ENCODE measurements at regions not wholly inside any gene's neighbourhood (a gene's known extent, or its start where the extent isn't known, plus 50 kb on each side); places are given as distances from the start of the nearest gene placed in this dataset.

DNA sequence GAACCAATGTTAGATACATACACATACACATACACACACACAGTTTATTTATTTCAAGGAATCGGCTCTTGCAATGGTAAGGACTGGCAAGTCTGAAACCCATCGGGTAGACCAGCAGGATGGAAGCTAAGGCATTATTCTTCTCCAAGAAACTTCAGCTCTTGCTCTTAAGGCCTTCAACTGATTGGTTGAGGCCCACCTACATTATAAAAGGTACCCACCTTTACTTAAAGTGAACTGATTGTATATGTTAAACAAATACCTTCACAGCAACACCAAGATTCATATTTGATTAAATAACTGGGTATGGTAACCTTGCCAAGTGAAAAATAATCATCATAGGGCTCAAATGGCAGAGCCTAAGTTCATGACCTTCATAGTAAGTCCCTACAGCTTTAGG, 695.5 kb downstream of the BCL11B start:
- Mint-ChIP-seq H3K4me3 (no peak overlapping the region), H3K27me3 (ENCODE audit: low read depth) (no peaks in the 10 kb centered on the region), H3K9me3 (no peaks in the 10 kb centered on the region), H3K36me3 (ENCODE audit: low read depth) (no peaks in the 10 kb centered on the region), H3K27ac (no peak overlapping the region), H3K4me1 (ENCODE audit: low read depth) (no peaks in the 10 kb centered on the region)
- intact Hi-C loops (cut with micrococcal nuclease), result no loop called here
- CTCF ChIA-PET, result interaction anchor here (0.6 kb wide), 1 partner anchor 760 kb away, joined by 3 read pairs; no protein-coding TSS in a partner anchor
- no peak for DNase-seq

DNA sequence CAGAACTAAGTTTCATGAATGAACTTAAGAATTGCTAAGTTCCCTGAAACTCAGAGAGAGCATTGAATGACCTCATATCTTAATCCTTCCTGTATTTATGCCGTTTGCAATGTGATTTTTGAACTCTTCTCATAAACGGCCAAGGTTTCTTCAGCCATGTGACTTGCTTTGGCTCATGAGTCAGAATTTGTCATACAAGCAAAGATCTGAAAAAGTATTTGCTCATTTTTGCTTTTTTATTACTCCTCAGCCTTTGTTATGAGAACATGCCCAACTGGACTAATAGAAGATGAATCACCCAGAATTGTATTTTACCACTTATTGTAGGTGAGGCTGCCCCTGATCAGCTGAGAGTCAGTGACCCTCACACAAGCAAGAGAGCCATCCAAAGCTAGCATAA, 693.8 kb downstream of the BCL11B start:
- H3K27me3 Mint-ChIP-seq (ENCODE audit: low read depth), result no peaks in the 10 kb centered on the region
- no peak overlapping the region for H3K4me3 Mint-ChIP-seq
- H3K36me3 Mint-ChIP-seq (ENCODE audit: low read depth), result no peaks in the 10 kb centered on the region
- H3K4me1 Mint-ChIP-seq (ENCODE audit: low read depth), result no peaks in the 10 kb centered on the region
- DNase-seq, result no peak
- no peak overlapping the region for H3K27ac Mint-ChIP-seq
- no peaks in the 10 kb centered on the region for H3K9me3 Mint-ChIP-seq
- intact Hi-C loops (cut with micrococcal nuclease), result no loop called here
- CTCF ChIA-PET, result no interaction called here

DNA sequence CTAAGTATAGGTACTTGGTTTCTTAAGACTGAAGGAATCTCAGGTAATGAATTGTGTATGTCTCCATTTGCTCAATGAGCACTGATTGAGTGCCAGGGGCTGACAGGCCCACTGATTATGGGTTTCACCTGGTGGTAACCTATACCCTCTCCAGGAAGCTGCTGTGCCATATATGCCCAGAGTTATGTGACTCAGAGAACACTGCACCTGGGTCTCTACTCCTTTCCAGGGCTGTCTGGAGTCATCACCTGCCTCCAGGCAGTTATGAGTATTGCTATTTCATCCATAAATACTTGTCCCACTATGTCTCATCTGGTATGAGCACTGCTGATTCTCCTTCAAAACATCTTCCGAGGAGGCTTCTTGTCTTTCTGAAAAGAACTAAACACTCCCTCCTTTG, 692.9 kb downstream of the BCL11B start:
- intact Hi-C loops (cut with micrococcal nuclease), result no loop called here
- no peak overlapping the region for H3K27ac Mint-ChIP-seq
- no peak overlapping the region for H3K4me3 Mint-ChIP-seq
- H3K27me3 Mint-ChIP-seq (ENCODE audit: low read depth), result no peaks in the 10 kb centered on the region
- CTCF ChIA-PET, result no interaction called here
- no peaks in the 10 kb centered on the region for H3K9me3 Mint-ChIP-seq
- no peaks in the 10 kb centered on the region for H3K4me1 Mint-ChIP-seq (ENCODE audit: low read depth)
- DNase-seq, result no peak
- H3K36me3 Mint-ChIP-seq (ENCODE audit: low read depth), result no peaks in the 10 kb centered on the region

- H3K36me3 Mint-ChIP-seq (ENCODE audit: low read depth), result no peaks in the 10 kb centered on the region
These were observed 691.8 kb downstream of the BCL11B start for GRCh38 chr14:98580131-98580678.

DNA sequence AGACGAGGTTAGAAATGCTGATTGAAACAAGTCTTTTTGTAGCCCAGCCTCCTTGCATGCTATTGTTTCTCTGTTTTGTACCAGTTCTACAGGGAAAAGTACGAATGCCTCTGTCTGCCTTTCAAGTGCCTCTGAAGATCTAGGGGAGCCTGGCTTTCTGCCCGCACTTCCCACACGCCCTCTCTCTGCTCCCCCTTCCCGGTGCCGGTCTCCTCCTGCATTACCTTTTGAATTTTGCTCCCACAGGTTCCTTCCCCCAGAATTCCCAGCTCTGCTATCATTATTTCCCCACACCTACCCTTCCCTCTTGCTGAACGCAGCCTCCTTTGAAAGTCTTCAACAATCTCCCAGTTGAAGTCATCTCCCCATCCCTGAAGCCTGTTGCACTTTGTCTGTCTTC, 689.7 kb downstream of the BCL11B start:
- CTCF ChIA-PET, result no interaction called here
- no peak for DNase-seq
- Mint-ChIP-seq H3K36me3 (ENCODE audit: low read depth) (no peaks in the 10 kb centered on the region), H3K27me3 (ENCODE audit: low read depth) (no peaks in the 10 kb centered on the region), H3K4me1 (ENCODE audit: low read depth) (no peaks in the 10 kb centered on the region), H3K4me3 (no peak overlapping the region), H3K9me3 (no peaks in the 10 kb centered on the region), H3K27ac (no peak overlapping the region)
- intact Hi-C loops (cut with micrococcal nuclease), result no loop called here

More at GRCh38 chr14:98580131-98580678, 691.8 kb downstream of the BCL11B start:
- Mint-ChIP-seq H3K27ac (no peak overlapping the region), H3K27me3 (ENCODE audit: low read depth) (no peaks in the 10 kb centered on the region), H3K9me3 (no peaks in the 10 kb centered on the region), H3K4me3 (no peak overlapping the region), H3K4me1 (ENCODE audit: low read depth) (no peaks in the 10 kb centered on the region)
- intact Hi-C loops (cut with micrococcal nuclease), result no loop called here
- peak; percentile 43 for DNase-seq
- CTCF ChIA-PET, result no interaction called here

DNA sequence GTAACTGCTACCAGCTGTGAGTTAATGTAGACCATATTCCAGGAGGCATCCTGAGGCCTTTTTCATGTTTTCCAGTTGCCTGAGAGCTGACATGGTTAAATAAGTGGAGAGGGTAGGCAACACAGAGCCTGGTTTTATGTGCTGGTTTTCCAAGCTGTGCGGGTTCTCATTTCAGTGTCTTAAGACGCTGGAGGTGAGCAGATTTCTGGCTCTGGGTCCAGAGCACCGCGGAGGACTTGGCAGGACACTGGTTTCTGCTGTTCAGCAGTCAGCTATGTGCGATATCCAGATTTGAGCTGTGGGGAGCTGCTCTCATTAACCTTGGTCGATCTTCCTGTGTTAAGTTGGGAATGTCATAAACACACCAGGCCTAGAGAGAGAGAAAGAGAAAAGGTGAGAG, 680.8 kb downstream of the BCL11B start:
- peaks cover 3% of the 10 kb centered on the region for H3K9me3 Mint-ChIP-seq
- intact Hi-C loops (cut with micrococcal nuclease), result no loop called here
- no peaks in the 10 kb centered on the region for H3K4me1 Mint-ChIP-seq (ENCODE audit: low read depth)
- no peaks in the 10 kb centered on the region for H3K36me3 Mint-ChIP-seq (ENCODE audit: low read depth)
- DNase-seq, result no peak
- CTCF ChIA-PET, result interaction anchor here (0.6 kb wide), 1 partner anchor 438 kb away, joined by 3 read pairs; no protein-coding TSS in a partner anchor
- H3K4me3 Mint-ChIP-seq, result no peak overlapping the region
- no peaks in the 10 kb centered on the region for H3K27me3 Mint-ChIP-seq (ENCODE audit: low read depth)
- H3K27ac Mint-ChIP-seq, result no peak overlapping the region

GRCh38 chr14:98592611-98593170, 679.3 kb downstream of the BCL11B start:
- Mint-ChIP-seq H3K27me3 (ENCODE audit: low read depth) (no peaks in the 10 kb centered on the region), H3K4me1 (ENCODE audit: low read depth) (no peaks in the 10 kb centered on the region), H3K36me3 (ENCODE audit: low read depth) (no peaks in the 10 kb centered on the region), H3K4me3 (no peak overlapping the region), H3K27ac (no peak overlapping the region), H3K9me3 (peaks cover 13% of the 10 kb centered on the region)
- no peak for DNase-seq
- intact Hi-C loops (cut with micrococcal nuclease), result no loop called here
- CTCF ChIA-PET, result interaction anchor here (0.7 kb wide), 1 partner anchor 509 kb away, joined by 3 read pairs; no protein-coding TSS in a partner anchor

- DNase-seq, result no peak
- H3K36me3 Mint-ChIP-seq (ENCODE audit: low read depth), result no peaks in the 10 kb centered on the region
- intact Hi-C loops (cut with micrococcal nuclease), result no loop called here
- H3K4me3 Mint-ChIP-seq, result no peak overlapping the region
- no peaks in the 10 kb centered on the region for H3K27me3 Mint-ChIP-seq (ENCODE audit: low read depth)
- no peaks in the 10 kb centered on the region for H3K4me1 Mint-ChIP-seq (ENCODE audit: low read depth)
- H3K9me3 Mint-ChIP-seq, result peaks cover 16% of the 10 kb centered on the region
- CTCF ChIA-PET, result no interaction called here
- H3K27ac Mint-ChIP-seq, result no peak overlapping the region
These were observed 678.6 kb downstream of the BCL11B start for GRCh38 chr14:98593361-98593761.

DNA sequence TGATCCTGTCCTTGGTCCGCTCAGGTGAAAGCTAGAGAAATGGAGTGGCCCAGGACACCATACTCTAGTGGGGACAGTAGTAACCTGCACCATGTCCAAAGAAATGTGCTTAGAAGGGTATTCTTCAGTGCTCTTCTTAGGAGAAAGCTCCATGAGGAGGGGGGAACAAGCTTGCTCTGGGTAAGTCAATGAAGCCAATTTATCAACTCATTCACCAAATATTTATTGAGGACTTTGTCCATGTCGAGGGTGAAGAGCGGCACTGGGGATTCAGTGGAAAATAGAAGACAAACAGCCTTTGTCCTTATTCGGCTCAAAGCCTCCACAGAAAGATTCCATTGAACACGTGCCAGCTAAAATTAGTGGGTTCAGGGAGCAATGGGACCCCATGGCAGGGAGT, 677.8 kb downstream of the BCL11B start:
- CTCF ChIA-PET, result no interaction called here
- H3K27me3 Mint-ChIP-seq (ENCODE audit: low read depth), result no peaks in the 10 kb centered on the region
- no peaks in the 10 kb centered on the region for H3K36me3 Mint-ChIP-seq (ENCODE audit: low read depth)
- no peak overlapping the region for H3K27ac Mint-ChIP-seq
- peaks cover 16% of the 10 kb centered on the region for H3K9me3 Mint-ChIP-seq
- no peak for DNase-seq
- intact Hi-C loops (cut with micrococcal nuclease), result no loop called here
- no peaks in the 10 kb centered on the region for H3K4me1 Mint-ChIP-seq (ENCODE audit: low read depth)
- H3K4me3 Mint-ChIP-seq, result no peak overlapping the region

GRCh38 chr14:98598576-98598975, 673.4 kb downstream of the BCL11B start:
- intact Hi-C loops (cut with micrococcal nuclease), result no loop called here
- no peaks in the 10 kb centered on the region for H3K4me1 Mint-ChIP-seq (ENCODE audit: low read depth)
- H3K27ac Mint-ChIP-seq, result no peak overlapping the region
- DNase-seq, result no peak
- no peaks in the 10 kb centered on the region for H3K27me3 Mint-ChIP-seq (ENCODE audit: low read depth)
- peaks cover 16% of the 10 kb centered on the region for H3K9me3 Mint-ChIP-seq
- CTCF ChIA-PET, result no interaction called here
- no peaks in the 10 kb centered on the region for H3K36me3 Mint-ChIP-seq (ENCODE audit: low read depth)
- H3K4me3 Mint-ChIP-seq, result no peak overlapping the region

GRCh38 chr14:98599082-98599481, 672.9 kb downstream of the BCL11B start:
- H3K27me3 Mint-ChIP-seq (ENCODE audit: low read depth), result no peaks in the 10 kb centered on the region
- intact Hi-C loops (cut with micrococcal nuclease), result no loop called here
- no peaks in the 10 kb centered on the region for H3K36me3 Mint-ChIP-seq (ENCODE audit: low read depth)
- H3K9me3 Mint-ChIP-seq, result peaks cover 16% of the 10 kb centered on the region
- H3K4me3 Mint-ChIP-seq, result no peak overlapping the region
- CTCF ChIA-PET, result no interaction called here
- no peak overlapping the region for H3K27ac Mint-ChIP-seq
- H3K4me1 Mint-ChIP-seq (ENCODE audit: low read depth), result no peaks in the 10 kb centered on the region
- DNase-seq, result no peak

GRCh38 chr14:98602983-98603382, 669.0 kb downstream of the BCL11B start:
- no peak overlapping the region for H3K4me3 Mint-ChIP-seq
- H3K9me3 Mint-ChIP-seq, result peaks cover 2% of the 10 kb centered on the region
- H3K4me1 Mint-ChIP-seq (ENCODE audit: low read depth), result no peaks in the 10 kb centered on the region
- H3K27ac Mint-ChIP-seq, result no peak overlapping the region
- intact Hi-C loops (cut with micrococcal nuclease), result no loop called here
- no peaks in the 10 kb centered on the region for H3K27me3 Mint-ChIP-seq (ENCODE audit: low read depth)
- H3K36me3 Mint-ChIP-seq (ENCODE audit: low read depth), result no peaks in the 10 kb centered on the region
- DNase-seq, result no peak
- CTCF ChIA-PET, result no interaction called here

DNA sequence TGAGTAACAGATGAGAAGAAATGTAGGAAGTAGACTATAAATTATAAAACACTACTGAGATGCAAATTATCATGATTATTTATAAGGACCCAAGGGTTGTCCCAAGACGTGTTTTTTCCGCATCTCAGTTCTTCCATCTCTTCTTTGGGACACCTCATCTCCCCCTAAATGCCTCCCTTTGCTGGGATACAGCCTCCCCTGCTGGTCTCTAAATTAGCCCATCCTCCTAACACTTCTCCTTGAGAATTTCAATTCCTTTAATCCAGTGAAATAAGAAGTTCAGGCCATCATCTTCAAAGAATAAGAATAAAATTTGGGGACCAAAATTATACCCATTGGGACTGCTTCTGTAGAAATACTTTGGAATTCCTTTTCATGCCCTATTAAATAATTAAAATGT, 667.0 kb downstream of the BCL11B start:
- Mint-ChIP-seq H3K9me3 (no peaks in the 10 kb centered on the region), H3K27ac (no peak overlapping the region), H3K36me3 (ENCODE audit: low read depth) (no peaks in the 10 kb centered on the region), H3K4me3 (no peak overlapping the region), H3K27me3 (ENCODE audit: low read depth) (no peaks in the 10 kb centered on the region), H3K4me1 (ENCODE audit: low read depth) (peaks cover 11% of the 10 kb centered on the region)
- intact Hi-C loops (cut with micrococcal nuclease), result no loop called here
- no peak for DNase-seq
- CTCF ChIA-PET, result no interaction called here

All from activated naive CD4-positive, alpha-beta T cell treated with anti-CD3 and anti-CD28 coated beads for 36 hours (primary cell).